ENCODE measurements at regions not wholly inside any gene's neighbourhood (a gene's known extent, or its start where the extent isn't known, plus 50 kb on each side); places are given as distances from the start of the nearest gene placed in this dataset.
A peak's percentile ranks its signal among the peaks of the same experiment; 100 is the strongest.
"Not testable (repeated sequence)": the region's sequence is repeated elsewhere in the genome, so short reads cannot be mapped to it uniquely, and the experiment has no call there.

DNA sequence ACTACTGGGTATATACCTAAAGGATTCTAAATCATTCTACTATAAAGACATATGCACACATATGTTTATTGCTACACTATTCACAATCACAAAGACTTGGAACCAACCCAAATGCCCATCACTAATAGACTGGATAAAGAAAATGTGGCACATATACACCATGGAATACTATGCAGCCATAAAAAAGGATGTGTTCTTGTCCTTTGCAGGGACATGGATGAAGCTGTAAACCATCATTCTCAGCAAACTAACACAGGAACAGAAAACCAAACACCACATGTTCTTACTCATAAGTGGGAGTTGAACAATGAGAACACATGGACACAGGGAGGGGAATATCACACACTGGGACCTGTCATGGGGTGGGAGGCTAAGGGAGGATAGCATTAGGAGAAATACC, 249.0 kb downstream of the SLCO4C1 start:
- FAIRE-seq = not testable (repeated sequence)

GRCh38 chr5:102040326-102040725, 255.8 kb downstream of the SLCO4C1 start:
- FAIRE-seq = no peak

DNA sequence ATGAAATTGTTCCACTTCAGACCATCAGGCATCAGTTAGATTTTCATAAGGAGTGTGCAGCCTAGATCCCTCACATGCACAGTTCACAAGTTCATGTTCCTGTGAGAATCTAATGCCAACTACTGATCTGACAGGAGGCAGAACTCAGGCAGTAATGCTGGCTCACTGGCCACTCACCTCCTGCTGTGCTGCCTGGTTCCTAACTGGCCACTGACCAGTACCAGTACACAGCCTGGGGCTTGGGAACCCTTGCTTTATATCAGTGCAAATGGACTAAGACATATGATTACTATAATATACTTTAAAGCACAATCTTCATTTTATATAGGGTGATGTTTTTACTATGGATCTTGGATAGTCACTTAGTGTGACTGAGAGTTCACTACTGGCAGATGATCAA, 259.2 kb downstream of the SLCO4C1 start:
- FAIRE-seq = no peak

DNA sequence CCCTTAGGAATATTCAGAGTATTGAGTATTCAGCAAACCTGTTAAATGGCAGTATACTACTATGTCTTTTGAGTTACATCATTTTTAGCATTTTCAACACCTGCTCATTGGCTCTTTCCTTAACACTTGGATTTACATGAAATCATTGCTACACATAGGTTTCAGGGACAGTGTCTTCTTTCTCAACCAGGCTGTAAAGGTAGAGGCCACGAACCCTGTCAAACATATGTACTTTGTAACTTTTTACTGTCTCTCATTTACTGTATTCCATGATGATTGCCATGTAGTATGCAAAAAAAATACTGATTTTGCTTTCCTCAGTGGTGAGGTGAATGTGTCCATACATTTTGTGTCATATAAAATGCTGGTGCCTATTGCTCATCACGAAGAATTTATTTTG, 264.4 kb downstream of the SLCO4C1 start:
- no peak for FAIRE-seq

- FAIRE-seq = no peak
These were observed 277.4 kb downstream of the SLCO4C1 start for GRCh38 chr5:102018690-102019089.

DNA sequence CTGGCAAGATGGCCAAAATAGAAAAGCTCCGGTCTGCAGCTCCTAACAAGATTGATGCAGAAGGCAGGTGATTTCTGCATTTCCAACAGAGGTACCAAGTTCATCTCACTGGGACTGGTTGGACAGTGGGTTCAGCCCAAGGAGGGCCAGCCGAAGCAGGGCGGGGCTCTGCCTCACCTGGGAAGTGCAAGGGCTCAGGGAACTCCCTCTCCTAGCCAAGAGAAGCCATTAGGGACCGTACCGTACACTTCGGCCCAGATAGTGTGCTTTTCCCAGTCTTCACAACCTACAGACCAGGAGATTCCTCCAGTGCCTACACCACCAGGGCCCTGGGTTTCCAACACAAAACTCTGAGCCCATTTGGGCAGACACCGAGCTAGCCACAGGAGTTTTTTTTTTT, 277.8 kb downstream of the SLCO4C1 start:
- no peak for FAIRE-seq

DNA sequence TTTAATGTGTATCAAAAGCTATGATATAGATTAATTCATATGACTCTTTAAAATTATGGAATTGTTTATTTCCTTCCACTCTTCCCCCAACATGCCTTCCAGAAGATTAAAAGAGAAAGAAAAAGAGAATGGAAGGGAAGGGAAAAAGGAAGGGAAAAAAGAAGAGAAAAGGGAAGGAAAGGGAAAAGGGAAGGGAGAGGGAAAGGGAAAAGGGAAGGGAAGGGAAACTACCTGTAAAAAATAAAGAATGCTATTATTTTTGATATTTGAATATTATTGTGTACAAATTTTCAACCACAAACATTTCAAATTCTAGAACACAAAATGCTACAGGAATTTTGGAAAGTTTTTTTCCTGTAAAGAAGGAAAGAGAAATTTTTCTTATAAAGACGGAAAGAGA, 281.7 kb downstream of the SLCO4C1 start:
- FAIRE-seq = no peak

DNA sequence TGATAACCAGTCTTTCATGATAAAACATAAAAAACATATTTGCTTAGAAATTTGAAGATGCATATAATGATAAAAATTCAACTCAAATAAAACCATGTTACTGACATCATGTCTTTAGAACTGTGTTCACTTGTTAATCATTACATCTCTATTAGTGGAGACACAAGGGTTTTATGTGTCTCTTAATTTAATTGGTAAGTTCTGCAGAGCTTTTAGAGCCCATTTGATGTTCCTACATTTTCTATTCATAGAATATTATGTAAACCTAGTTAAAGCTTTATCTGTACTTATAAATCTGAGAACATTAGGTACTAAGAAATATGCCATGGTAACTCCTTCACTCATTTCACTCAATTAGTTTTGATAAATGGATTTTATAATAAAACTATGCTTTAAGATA, 285.4 kb downstream of the SLCO4C1 start:
- FAIRE-seq = no peak

DNA sequence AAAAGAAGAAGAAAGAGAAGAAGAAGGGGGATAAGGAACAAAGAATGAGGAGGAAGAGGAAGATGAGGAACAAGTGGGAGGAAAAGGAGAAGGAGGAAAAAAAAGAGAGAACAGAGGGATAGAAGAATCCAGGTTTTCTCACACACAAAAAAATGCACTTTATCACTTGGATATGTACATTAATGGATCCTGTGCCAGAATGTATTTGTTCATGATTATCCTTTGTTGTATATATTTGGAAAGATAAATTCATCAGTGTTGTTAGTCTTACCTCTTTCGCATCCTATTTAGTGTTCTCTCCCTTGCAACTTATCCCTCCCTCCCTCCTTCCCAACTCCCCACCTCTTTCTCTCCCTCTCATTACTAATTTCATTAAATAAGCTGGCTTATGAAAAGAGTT, 298.8 kb downstream of the SLCO4C1 start:
- FAIRE-seq = no peak

GRCh38 chr5:101995585-101995984, 300.5 kb downstream of the SLCO4C1 start:
- FAIRE-seq = no peak

- FAIRE-seq = no peak
These were observed 304.6 kb downstream of the SLCO4C1 start for GRCh38 chr5:101991486-101991885.

DNA sequence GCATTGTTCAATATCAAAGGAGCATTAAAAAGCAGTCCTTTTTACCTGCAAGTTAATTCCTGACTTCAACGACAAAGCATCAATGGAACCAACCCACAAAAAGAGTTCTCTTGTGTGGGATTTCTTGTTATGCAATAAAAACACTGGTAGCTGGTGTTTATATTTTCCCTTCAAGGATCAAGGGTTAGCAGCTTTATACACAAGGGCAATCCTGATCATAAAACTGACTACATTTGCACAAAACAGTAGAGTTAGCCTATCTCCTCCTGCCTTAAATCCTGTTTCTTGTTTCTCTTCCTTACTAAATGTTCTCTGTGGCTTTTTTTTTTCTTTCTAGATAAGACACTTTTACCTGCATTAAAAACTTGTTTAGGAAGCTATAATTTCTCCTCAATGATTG, 306.4 kb downstream of the SLCO4C1 start:
- no peak for FAIRE-seq

DNA sequence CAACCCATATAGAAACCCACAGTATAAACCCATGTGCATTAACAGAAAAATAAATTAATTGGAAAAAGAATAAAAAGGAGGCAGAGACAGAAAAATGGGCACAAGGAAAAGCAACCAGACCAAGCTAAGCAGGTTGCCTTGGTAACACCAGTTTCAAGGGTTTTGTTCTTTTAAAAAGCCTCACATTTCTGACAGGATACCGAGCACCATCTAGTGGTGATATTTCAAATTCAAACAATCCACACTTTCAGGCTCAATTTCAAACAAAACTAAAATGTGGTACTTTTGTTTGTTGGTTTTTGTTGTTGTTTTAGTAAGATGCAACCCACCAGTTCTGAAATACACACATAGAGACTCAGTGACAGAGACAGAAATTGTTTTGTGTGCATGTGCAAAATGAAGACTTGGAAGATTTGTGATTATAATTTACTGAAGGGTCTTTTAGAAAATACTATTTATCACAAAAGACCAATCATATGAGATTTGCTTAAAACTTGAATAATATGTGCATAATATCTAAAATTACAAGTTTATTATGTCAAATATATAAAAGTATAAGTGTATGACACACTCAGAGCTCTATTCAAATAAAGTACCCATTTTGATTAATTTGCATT, 318.2 kb downstream of the SLCO4C1 start:
- FAIRE-seq = peak; percentile 23

GRCh38 chr5:101976933-101977332, 319.2 kb downstream of the SLCO4C1 start:
- FAIRE-seq = no peak

- FAIRE-seq = no peak
These were observed 326.3 kb downstream of the SLCO4C1 start for GRCh38 chr5:101969742-101970141.

- no peak for FAIRE-seq
These were observed 329.6 kb downstream of the SLCO4C1 start for GRCh38 chr5:101966476-101966875.

- FAIRE-seq = no peak
These were observed 340.2 kb downstream of the SLCO4C1 start for GRCh38 chr5:101955891-101956290.

GRCh38 chr5:101950019-101950418, 346.1 kb downstream of the SLCO4C1 start:
- no peak for FAIRE-seq

- no peak for FAIRE-seq
These were observed 347.5 kb downstream of the SLCO4C1 start for GRCh38 chr5:101948615-101949014.

DNA sequence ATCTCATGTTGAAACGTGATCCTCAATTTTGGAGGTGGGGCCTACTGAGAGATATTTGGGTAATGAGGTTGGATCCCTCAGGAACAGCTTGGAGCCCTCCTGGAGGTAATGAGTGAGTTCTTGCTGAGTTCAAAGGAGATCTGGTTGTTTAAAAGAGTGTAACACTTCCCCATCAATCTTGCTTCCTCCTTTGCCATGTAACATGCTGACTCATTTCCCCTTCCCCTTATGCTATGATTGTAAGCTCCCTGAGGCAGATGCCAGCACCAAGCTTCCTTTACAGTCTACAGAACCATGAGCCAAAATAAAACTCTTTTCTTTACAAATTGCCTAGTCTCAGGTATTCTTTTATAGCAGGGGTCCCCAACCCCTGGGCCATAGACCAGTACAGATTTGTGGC, 352.3 kb downstream of the SLCO4C1 start:
- no peak for FAIRE-seq

DNA sequence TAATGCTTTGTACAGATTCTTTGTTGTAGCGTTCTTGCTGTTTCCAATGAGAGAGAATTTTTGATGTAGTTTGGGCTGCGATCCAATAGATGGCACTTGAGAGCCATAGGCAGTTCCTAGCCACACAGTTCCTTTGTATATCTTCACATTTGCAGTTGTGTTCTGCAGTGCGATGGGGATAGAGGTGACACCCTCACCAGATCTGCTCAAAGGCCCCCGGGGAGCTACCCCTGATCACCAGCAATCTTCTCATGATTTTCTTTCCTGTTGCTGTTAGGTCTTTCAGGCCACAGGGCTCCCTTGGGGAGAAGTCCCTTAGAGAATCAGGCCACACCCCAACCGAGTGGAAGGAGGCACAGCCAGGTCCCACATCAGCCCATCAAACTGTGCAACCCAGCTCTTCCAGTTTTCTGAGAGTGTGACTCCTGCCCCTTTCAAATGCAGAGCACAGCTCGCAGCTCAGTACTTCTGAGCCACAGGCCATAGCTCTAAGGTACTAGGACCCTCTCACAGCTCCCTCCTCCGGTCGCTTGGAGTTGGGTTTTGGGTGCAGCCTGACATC, 353.7 kb downstream of the SLCO4C1 start:
- FAIRE-seq = no peak

- no peak for FAIRE-seq
These were observed 359.0 kb downstream of the SLCO4C1 start for GRCh38 chr5:101937041-101937440.

DNA sequence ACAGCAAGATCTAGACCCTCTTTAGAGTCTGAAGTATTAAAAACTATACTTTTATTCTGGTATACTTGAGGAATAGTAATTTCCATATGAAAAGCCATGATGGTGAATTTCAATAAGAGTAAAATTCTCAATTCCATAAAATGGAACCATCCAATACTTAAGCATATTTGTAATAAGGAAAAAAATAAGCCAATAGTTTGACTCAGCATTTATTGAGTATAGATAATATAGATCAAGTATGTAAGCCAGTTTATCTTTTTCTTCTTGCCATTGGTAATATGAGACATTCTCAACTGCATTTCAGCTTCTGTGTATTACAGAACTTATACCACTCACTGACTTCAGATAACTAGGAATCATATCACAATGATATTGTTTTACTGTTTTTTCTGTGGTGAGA, 361.0 kb downstream of the SLCO4C1 start:
- FAIRE-seq = no peak

GRCh38 chr5:101932599-101932998, 363.5 kb downstream of the SLCO4C1 start:
- no peak for FAIRE-seq

- FAIRE-seq = peak; percentile 55
These were observed 366.5 kb downstream of the SLCO4C1 start for GRCh38 chr5:101929628-101930027.

All from endometrium (tissue), 2 donors.